Neural cell (in vitro differentiated cells): ENCODE measurements at regions not wholly inside any gene's neighbourhood (a gene's known extent, or its start where the extent isn't known, plus 50 kb on each side); places are given as distances from the start of the nearest gene placed in this dataset.

Experiments
- EP300 ChIP-seq: fragments of 450-650 bp; conservative IDR thresholded peaks from 2 replicates; pipeline ENCODE4 v1.6.1; 2014; ENCODE audit warnings: antibody characterized with exemption, mild to moderate bottlenecking, moderate library complexity; ENCODE audit not compliant: poor library complexity, severe bottlenecking
- EZH2 ChIP-seq: fragments of 200-600, 300-800 bp; shearing (Covaris generic), sonication (generic); IDR thresholded peaks from 2 replicates; pipeline ENCODE4 v1.6.1; 2014; ENCODE audit warnings: antibody characterized with exemption, low read length, borderline replicate concordance, mild to moderate bottlenecking; ENCODE audit not compliant: insufficient read depth, poor library complexity, severe bottlenecking
- POLR2AphosphoS5 ChIP-seq: IDR thresholded peaks from 2 replicates; pipeline ENCODE4 v1.6.1; 2012
- RAD21 ChIP-seq: fragments of 450-650 bp; conservative IDR thresholded peaks from 2 replicates; pipeline ENCODE4 v1.6.1; 2014; ENCODE audit warnings: antibody characterized with exemption, mild to moderate bottlenecking, moderate library complexity
- SMC3 ChIP-seq: fragments of 450-650 bp; conservative IDR thresholded peaks from 2 replicates; pipeline ENCODE4 v1.6.1; 2014; ENCODE audit warnings: antibody characterized with exemption, mild to moderate bottlenecking, moderate library complexity; ENCODE audit not compliant: poor library complexity
- TAF1 ChIP-seq: IDR thresholded peaks from 2 replicates; pipeline ENCODE4 v1.6.1; 2012; ENCODE audit warnings: low read depth
- TF ChIP-seq, protein P1 (sequence below): fragments of 450-650 bp; IDR thresholded peaks from 2 replicates; pipeline ENCODE4 v1.5.1; 2014; ENCODE audit warnings: antibody characterized with exemption, mild to moderate bottlenecking, moderate library complexity; ENCODE audit not compliant: poor library complexity, severe bottlenecking
- TF ChIP-seq, protein P2 (sequence below): IDR thresholded peaks from 2 replicates; pipeline ENCODE4 v1.6.1; 2012; ENCODE audit warnings: borderline replicate concordance

DNA sequence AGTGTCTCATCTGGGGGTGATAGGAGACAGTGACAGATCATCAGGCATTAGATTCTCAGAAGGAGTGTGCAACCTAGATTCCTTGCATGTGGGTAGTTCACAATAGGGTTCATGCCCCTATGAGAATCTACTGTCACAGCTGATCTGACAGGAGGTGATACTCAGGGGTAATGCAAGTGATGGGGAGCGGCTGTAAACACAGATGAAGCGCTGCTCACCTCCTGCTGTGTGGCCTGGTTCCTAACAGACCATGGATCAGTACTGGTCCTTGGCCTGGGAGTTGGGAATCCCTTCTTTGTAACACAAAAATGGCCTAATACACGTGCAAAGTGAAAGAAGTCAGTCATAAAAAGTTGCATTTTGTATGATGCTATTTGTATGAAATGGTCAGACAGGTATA is 107.6 kb upstream of the TUBA3C start:
- TF ChIP-seq EZH2 (no peak), POLR2AphosphoS5 (no peak), TAF1 (no peak), SMC3 (no peak), RAD21 (no peak), EP300 (no peak)
- TF ChIP-seq, protein P1, sequence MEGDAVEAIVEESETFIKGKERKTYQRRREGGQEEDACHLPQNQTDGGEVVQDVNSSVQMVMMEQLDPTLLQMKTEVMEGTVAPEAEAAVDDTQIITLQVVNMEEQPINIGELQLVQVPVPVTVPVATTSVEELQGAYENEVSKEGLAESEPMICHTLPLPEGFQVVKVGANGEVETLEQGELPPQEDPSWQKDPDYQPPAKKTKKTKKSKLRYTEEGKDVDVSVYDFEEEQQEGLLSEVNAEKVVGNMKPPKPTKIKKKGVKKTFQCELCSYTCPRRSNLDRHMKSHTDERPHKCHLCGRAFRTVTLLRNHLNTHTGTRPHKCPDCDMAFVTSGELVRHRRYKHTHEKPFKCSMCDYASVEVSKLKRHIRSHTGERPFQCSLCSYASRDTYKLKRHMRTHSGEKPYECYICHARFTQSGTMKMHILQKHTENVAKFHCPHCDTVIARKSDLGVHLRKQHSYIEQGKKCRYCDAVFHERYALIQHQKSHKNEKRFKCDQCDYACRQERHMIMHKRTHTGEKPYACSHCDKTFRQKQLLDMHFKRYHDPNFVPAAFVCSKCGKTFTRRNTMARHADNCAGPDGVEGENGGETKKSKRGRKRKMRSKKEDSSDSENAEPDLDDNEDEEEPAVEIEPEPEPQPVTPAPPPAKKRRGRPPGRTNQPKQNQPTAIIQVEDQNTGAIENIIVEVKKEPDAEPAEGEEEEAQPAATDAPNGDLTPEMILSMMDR: no peak
- TF ChIP-seq, protein P2, sequence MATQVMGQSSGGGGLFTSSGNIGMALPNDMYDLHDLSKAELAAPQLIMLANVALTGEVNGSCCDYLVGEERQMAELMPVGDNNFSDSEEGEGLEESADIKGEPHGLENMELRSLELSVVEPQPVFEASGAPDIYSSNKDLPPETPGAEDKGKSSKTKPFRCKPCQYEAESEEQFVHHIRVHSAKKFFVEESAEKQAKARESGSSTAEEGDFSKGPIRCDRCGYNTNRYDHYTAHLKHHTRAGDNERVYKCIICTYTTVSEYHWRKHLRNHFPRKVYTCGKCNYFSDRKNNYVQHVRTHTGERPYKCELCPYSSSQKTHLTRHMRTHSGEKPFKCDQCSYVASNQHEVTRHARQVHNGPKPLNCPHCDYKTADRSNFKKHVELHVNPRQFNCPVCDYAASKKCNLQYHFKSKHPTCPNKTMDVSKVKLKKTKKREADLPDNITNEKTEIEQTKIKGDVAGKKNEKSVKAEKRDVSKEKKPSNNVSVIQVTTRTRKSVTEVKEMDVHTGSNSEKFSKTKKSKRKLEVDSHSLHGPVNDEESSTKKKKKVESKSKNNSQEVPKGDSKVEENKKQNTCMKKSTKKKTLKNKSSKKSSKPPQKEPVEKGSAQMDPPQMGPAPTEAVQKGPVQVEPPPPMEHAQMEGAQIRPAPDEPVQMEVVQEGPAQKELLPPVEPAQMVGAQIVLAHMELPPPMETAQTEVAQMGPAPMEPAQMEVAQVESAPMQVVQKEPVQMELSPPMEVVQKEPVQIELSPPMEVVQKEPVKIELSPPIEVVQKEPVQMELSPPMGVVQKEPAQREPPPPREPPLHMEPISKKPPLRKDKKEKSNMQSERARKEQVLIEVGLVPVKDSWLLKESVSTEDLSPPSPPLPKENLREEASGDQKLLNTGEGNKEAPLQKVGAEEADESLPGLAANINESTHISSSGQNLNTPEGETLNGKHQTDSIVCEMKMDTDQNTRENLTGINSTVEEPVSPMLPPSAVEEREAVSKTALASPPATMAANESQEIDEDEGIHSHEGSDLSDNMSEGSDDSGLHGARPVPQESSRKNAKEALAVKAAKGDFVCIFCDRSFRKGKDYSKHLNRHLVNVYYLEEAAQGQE: no peak
